Heart right ventricle (tissue), 16 donors: ENCODE measurements at regions not wholly inside any gene's neighbourhood (a gene's known extent, or its start where the extent isn't known, plus 50 kb on each side); places are given as distances from the start of the nearest gene placed in this dataset.

Experiments
- ATAC-seq, 8 donors: fragments of 200-7000 bp; cut with Tn5 transposase; one replicate each; pipeline ENCODE4 v1.9.1; 2020; ENCODE audit warnings: mild to moderate bottlenecking in 8 of 8, moderate library complexity in 8 of 8, moderate number of reproducible peaks in 1 of 8
- DNase-seq, 2 donors: peaks; one replicate each; pipeline ENCODE4 v3.0.0-alpha.2; 2020
- H3K27ac ChIP-seq, 10 donors: fragments of 200-600 bp; sonication (generic) in 2 of 10; one replicate each; pipeline versions ENCODE4 v1.5.0 to v1.8.0; 2020 to 2022; ENCODE audit warnings: mild to moderate bottlenecking in 3 of 10
- H3K27me3 ChIP-seq, 7 donors: fragments of 200-600 bp; one replicate each; pipeline ENCODE4 v1.8.0; 2021 to 2022; ENCODE audit warnings: mild to moderate bottlenecking in 2 of 7
- H3K36me3 ChIP-seq, 9 donors: fragments of 200-600 bp; sonication (generic) in 1 of 9; one replicate each; pipeline versions ENCODE4 v1.5.0 to v1.8.0; 2020 to 2022; ENCODE audit warnings: mild to moderate bottlenecking in 2 of 9
- H3K4me1 ChIP-seq, 9 donors: fragments of 200-600 bp; sonication (generic) in 1 of 9; one replicate each; pipeline versions ENCODE4 v1.5.0 to v1.8.0; 2020 to 2022; ENCODE audit warnings: mild to moderate bottlenecking in 4 of 9
- H3K4me3 ChIP-seq, 10 donors: fragments of 200-600 bp; sonication (generic) in 2 of 10; one replicate each; pipeline versions ENCODE4 v1.5.0 to v1.8.0; 2020 to 2022; ENCODE audit warnings: mild to moderate bottlenecking in 7 of 10, moderate library complexity in 2 of 10
- H3K9me3 ChIP-seq, 11 donors: fragments of 200-600 bp in 10 of 11; sonication (generic) in 2 of 11; one replicate each; pipeline versions ENCODE4 v1.5.0 to v1.8.0; 2013 to 2022; ENCODE audit warnings: mild to moderate bottlenecking in 2 of 11, control low read depth in 1 of 11, moderate library complexity in 1 of 11
- CTCF ChIP-seq, 9 donors: fragments of 200-600 bp; sonication (generic) in 2 of 9; IDR thresholded peaks; one replicate each; pipeline versions ENCODE4 v1.5.0 to v1.8.0; 2021 to 2022; ENCODE audit warnings: antibody characterized with exemption in 9 of 9, mild to moderate bottlenecking in 5 of 9, moderate library complexity in 1 of 9
- WGBS, 2 donors: extraction: QIAGEN DNeasy Blood & Tissue Kit; methylation state at CpG; one replicate each; pipeline ENCODE4 v1.1.7; 2013; ENCODE audit warnings: inconsistent platforms in 1 of 2; 5-methylcytosine and 5-hydroxymethylcytosine counted together
- intact Hi-C, 10 donors: fragments of 100-400 bp; cut with DNase I; formaldehyde crosslinking; loops; one replicate each; pipeline versions ENCODE4 v1.11.1 to v1.14.2; 2022
- donor health status: Arrhythmogenic right ventricular cardiomyopathy.
- donor health status: ischemic (EF 13 %, LVEDD 7.1; RV severe dilation, severe dysfunction).
- donor health status: healthy with polysubstance abuse.
- donor health status: DM: no; HTN: yes; CAD: no.
- donor health status: DM: no; HTN: no; CAD: no.
- donor health status: ischemic (EF 25% LVEDD 6.9; RV normal size, moderate dysfunction).
- donor health status: ischemic (EF 25% LVEDD 5.7; RV mildly dilated, moderate dysfunction).
- donor health status: healthy.
- donor health status: DM: yes; HTN: yes; CAD: no.
- donor health status: Ischemic cardiomyopathy.
- donor health status: ischemic (EF 35%, LVEDD 5.7; RV mildly dilated, moderate dysfunction).
- donor health status: nonischemic (EF 11% LVEDD 7.7; RV severe dilation, severe dysfunction).
- donor health status: DM: yes; HTN: yes; CAD: no.
- donor health status: PGD.
- donor health status: ischemic (EF 29% LVEDD 5.4; RV normal size, mild dysfunction).
- donor health status: nonischemic (EF 23%, LVEDD 6.1; RV moderate dilation, normal function).

GRCh38 chr19:30309905-30310601, 62.1 kb upstream of the ZNF536 start:
- Histone ChIP-seq H3K36me3 (no peaks in the 10 kb centered on the region), H3K27ac (no peak overlapping the region), H3K27me3 (peaks cover 0 to 4% (median 0%) of the 10 kb centered on the region in 7 donors), H3K4me3 (no peak overlapping the region), H3K9me3 (no peaks in the 10 kb centered on the region), H3K4me1 (peaks cover 0 to 6% (median 0%) of the 10 kb centered on the region in 9 donors)
- 81 to 86% methylated on average over 14 of the region's 14 CpGs for WGBS, 2 donors
- intact Hi-C loops: no loop called here
- ATAC-seq: no peak
- no peak for DNase-seq
- no peak for TF ChIP-seq CTCF (IDR thresholded peaks at IDR 0.05)

GRCh38 chr19:30310602-30311263, 61.5 kb upstream of the ZNF536 start:
- Histone ChIP-seq H3K4me3 (no peak overlapping the region), H3K4me1 (peaks cover 0 to 1% (median 0%) of the 10 kb centered on the region in 9 donors), H3K27me3 (peaks cover 0 to 5% (median 0%) of the 10 kb centered on the region in 7 donors), H3K27ac (no peak overlapping the region), H3K9me3 (peaks cover 0 to 2% (median 0%) of the 10 kb centered on the region in 11 donors), H3K36me3 (no peaks in the 10 kb centered on the region)
- intact Hi-C loops: no loop called here
- ATAC-seq (no peak), DNase-seq (no peak)
- TF ChIP-seq CTCF (IDR thresholded peaks at IDR 0.05): no peak
- WGBS, 2 donors: 85 to 88% methylated on average over 16 of the region's 16 CpGs

- Histone ChIP-seq H3K36me3 (no peaks in the 10 kb centered on the region), H3K4me1 (no peaks in the 10 kb centered on the region), H3K27ac (no peak overlapping the region), H3K9me3 (peaks cover 0 to 9% (median 0%) of the 10 kb centered on the region in 11 donors), H3K27me3 (peaks cover 0 to 5% (median 0%) of the 10 kb centered on the region in 7 donors), H3K4me3 (no peak overlapping the region)
- DNase-seq (no peak), ATAC-seq (no peak)
- no peak for TF ChIP-seq CTCF (IDR thresholded peaks at IDR 0.05)
- 88% methylated on average over 7 of the region's 7 CpGs for WGBS, 2 donors
- intact Hi-C loops: no loop called here
These were observed 60.3 kb upstream of the ZNF536 start for GRCh38 chr19:30311911-30312310.

GRCh38 chr19:30312582-30313352, 59.4 kb upstream of the ZNF536 start:
- peaks cover 0 to 5% (median 0%) of the 10 kb centered on the region in 7 donors for H3K27me3 ChIP-seq
- 85% methylated on average over 14 of the region's 14 CpGs for WGBS, 2 donors

More at GRCh38 chr19:30312582-30313352, 59.4 kb upstream of the ZNF536 start:
- intact Hi-C loops: no loop called here
- DNase-seq: no peak
- Histone ChIP-seq H3K36me3 (no peaks in the 10 kb centered on the region), H3K4me1 (no peaks in the 10 kb centered on the region), H3K4me3 (no peak overlapping the region), H3K9me3 (peaks cover 0 to 9% (median 0%) of the 10 kb centered on the region in 11 donors), H3K27ac (no peak overlapping the region)
- no peak for TF ChIP-seq CTCF (IDR thresholded peaks at IDR 0.05)
- no peak for ATAC-seq
